Mesenchymal stem cell (in vitro differentiated cells and primary cell): ENCODE measurements at regions not wholly inside any gene's neighbourhood (a gene's known extent, or its start where the extent isn't known, plus 50 kb on each side); places are given as distances from the start of the nearest gene placed in this dataset.

Experiments used
- DNase-seq: peaks from one replicate; pipeline ENCODE4 v3.0.0-alpha.2; 2013
- H2AFZ ChIP-seq: one replicate; pipeline ENCODE4 v1.6.1; 2013; ENCODE audit warnings: low read depth, mild to moderate bottlenecking, control low read depth, inconsistent platforms, low read length, moderate library complexity
- H2AK5ac ChIP-seq: 2 replicates; pipeline ENCODE4 v1.6.1; 2013; ENCODE audit warnings: low read length, moderate library complexity, mild to moderate bottlenecking, inconsistent platforms; ENCODE audit not compliant: severe bottlenecking
- H2BK120ac ChIP-seq: one replicate; pipeline ENCODE4 v1.6.1; 2013; ENCODE audit warnings: low read depth, mild to moderate bottlenecking, inconsistent platforms, low read length, moderate library complexity
- H2BK12ac ChIP-seq, 2 experiments: one replicate each; pipeline ENCODE4 v1.6.1; 2013; ENCODE audit warnings: inconsistent platforms in 2 of 2, low read length in 2 of 2, mild to moderate bottlenecking in 2 of 2, moderate library complexity in 2 of 2, control low read depth in 1 of 2
- H2BK15ac ChIP-seq: one replicate; pipeline ENCODE4 v1.6.1; 2013; ENCODE audit warnings: mild to moderate bottlenecking, low read depth, inconsistent platforms; ENCODE audit not compliant: poor library complexity, severe bottlenecking
- H2BK5ac ChIP-seq: 2 replicates; pipeline ENCODE4 v1.6.1; 2013; ENCODE audit warnings: low read depth, mild to moderate bottlenecking, low read length, control low read depth, inconsistent platforms; ENCODE audit not compliant: poor library complexity, severe bottlenecking
- H3K14ac ChIP-seq, 2 experiments: one replicate each; pipeline ENCODE4 v1.6.1; 2013; ENCODE audit warnings: inconsistent platforms in 2 of 2, low read length in 2 of 2, control low read depth in 1 of 2, mild to moderate bottlenecking in 1 of 2, moderate library complexity in 1 of 2
- H3K18ac ChIP-seq, 2 experiments: one replicate each; pipeline ENCODE4 v1.6.1; 2013; ENCODE audit warnings: inconsistent platforms in 2 of 2, low read length in 2 of 2, control low read depth in 1 of 2, low read depth in 1 of 2, mild to moderate bottlenecking in 1 of 2
- H3K23ac ChIP-seq, 2 experiments: one replicate each; pipeline ENCODE4 v1.6.1; 2013; ENCODE audit warnings: inconsistent platforms in 2 of 2, low read length in 2 of 2, mild to moderate bottlenecking in 2 of 2, moderate library complexity in 2 of 2, control low read depth in 1 of 2
- H3K27ac ChIP-seq: 2 replicates; pipeline ENCODE4 v1.5.1; 2013; ENCODE audit warnings: mild to moderate bottlenecking, moderate library complexity, low read length, control low read depth, inconsistent platforms; ENCODE audit not compliant: poor library complexity, severe bottlenecking
- H3K27me3 ChIP-seq, 2 experiments: 2 replicates each; pipeline versions ENCODE4 v1.6.1 to v1.7.0; 2013; ENCODE audit warnings: low read length in 2 of 2, mild to moderate bottlenecking in 2 of 2, moderate library complexity in 2 of 2, control low read depth in 1 of 2, inconsistent platforms in 1 of 2; ENCODE audit not compliant: control insufficient read depth in 1 of 2, insufficient read depth in 1 of 2
- H3K36me3 ChIP-seq, 2 experiments: 2 replicates each; pipeline versions ENCODE4 v1.6.1 to v1.7.0; 2013; ENCODE audit warnings: low read length in 2 of 2, control low read depth in 1 of 2, inconsistent platforms in 1 of 2, low read depth in 1 of 2, mild to moderate bottlenecking in 1 of 2; ENCODE audit not compliant: insufficient read depth in 2 of 2, control insufficient read depth in 1 of 2
- H3K4ac ChIP-seq, 2 experiments: one replicate each; pipeline ENCODE4 v1.6.1; 2013; ENCODE audit warnings: inconsistent platforms in 2 of 2, low read length in 2 of 2, mild to moderate bottlenecking in 2 of 2, moderate library complexity in 2 of 2, control low read depth in 1 of 2, low read depth in 1 of 2
- H3K4me1 ChIP-seq: 2 replicates; pipeline ENCODE4 v1.6.1; 2013; ENCODE audit warnings: low read depth, low read length, control low read depth; ENCODE audit not compliant: control insufficient read depth, insufficient read depth
- H3K4me2 ChIP-seq: 2 replicates; pipeline ENCODE4 v1.6.1; 2013; ENCODE audit warnings: low read length, mild to moderate bottlenecking, inconsistent platforms; ENCODE audit not compliant: poor library complexity, severe bottlenecking
- H3K4me3 ChIP-seq, 2 experiments: 2 replicates each; pipeline versions ENCODE4 v1.5.1 to v1.7.0; 2013; ENCODE audit warnings: low read length in 2 of 2, mild to moderate bottlenecking in 2 of 2, control low read depth in 1 of 2, low read depth in 1 of 2; ENCODE audit not compliant: insufficient read depth in 1 of 2
- H3K79me1 ChIP-seq: replicated peaks from 2 replicates; pipeline ENCODE4 v1.6.1; 2013; ENCODE audit warnings: mild to moderate bottlenecking, control low read depth, low read length, inconsistent platforms; ENCODE audit not compliant: poor library complexity, severe bottlenecking
- H3K9ac ChIP-seq: 2 replicates; pipeline ENCODE4 v1.7.0; 2013; ENCODE audit warnings: mild to moderate bottlenecking, low read length, moderate library complexity
- H3K9me3 ChIP-seq: 2 replicates; pipeline ENCODE4 v1.7.0; 2013; ENCODE audit warnings: mild to moderate bottlenecking, low read length; ENCODE audit not compliant: control insufficient read depth
- H4K8ac ChIP-seq: one replicate; pipeline ENCODE4 v1.6.1; 2013; ENCODE audit warnings: inconsistent platforms, mild to moderate bottlenecking, low read length, moderate library complexity
- H4K91ac ChIP-seq: one replicate; pipeline ENCODE4 v1.6.1; 2013; ENCODE audit warnings: mild to moderate bottlenecking, low read length, inconsistent platforms
- WGBS: methylation state at CpG from one replicate; pipeline ENCODE4 v1.1.7; 2013; ENCODE audit warnings: mixed read lengths; 5-methylcytosine and 5-hydroxymethylcytosine counted together

DNA sequence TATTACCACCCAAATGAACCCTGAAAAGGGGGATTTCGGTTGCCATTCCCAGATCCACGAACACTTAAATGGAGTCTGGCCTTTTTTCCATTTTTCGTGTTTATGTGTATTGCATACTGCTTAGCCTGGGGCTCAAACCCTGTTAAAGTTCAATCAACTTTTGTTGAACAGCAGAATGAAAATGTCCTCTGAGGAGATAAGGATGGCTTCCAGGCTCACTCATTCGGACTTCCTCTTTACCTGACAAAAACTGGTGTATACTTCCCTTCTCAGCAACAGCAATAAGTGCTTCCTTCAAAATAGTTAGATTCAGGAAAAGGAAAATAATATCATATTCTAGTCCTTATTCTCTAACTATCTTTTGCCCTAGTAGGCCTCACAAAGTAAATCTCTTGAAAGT is 61.1 kb upstream of the ARID5B start:
- Histone ChIP-seq H3K27me3 (no peaks in the 10 kb centered on the region), H3K4me1 (peaks cover 6% of the 10 kb centered on the region), H3K27ac (no peak overlapping the region), H2AK5ac (peak overlapping the region; percentile 41), H3K18ac (no peak overlapping the region), H4K91ac (no peak overlapping the region), H3K79me1 (no peaks in the 10 kb centered on the region), H3K4me3 (no peak overlapping the region), H3K23ac (no peak overlapping the region), H3K14ac (no peak overlapping the region), H3K9ac (no peak overlapping the region), H3K9me3 (no peaks in the 10 kb centered on the region), H3K36me3 (no peaks in the 10 kb centered on the region), H3K4me2 (no peak overlapping the region), H2BK120ac (no peak overlapping the region), H3K4ac (no peak overlapping the region), H2AFZ (no peak overlapping the region), H2BK5ac (no peak overlapping the region), H4K8ac (no peak overlapping the region), H2BK15ac (no peak overlapping the region), H2BK12ac (no peak overlapping the region)
- no peak for DNase-seq
- 98% methylated on average over 4 of the region's 4 CpGs for WGBS

DNA sequence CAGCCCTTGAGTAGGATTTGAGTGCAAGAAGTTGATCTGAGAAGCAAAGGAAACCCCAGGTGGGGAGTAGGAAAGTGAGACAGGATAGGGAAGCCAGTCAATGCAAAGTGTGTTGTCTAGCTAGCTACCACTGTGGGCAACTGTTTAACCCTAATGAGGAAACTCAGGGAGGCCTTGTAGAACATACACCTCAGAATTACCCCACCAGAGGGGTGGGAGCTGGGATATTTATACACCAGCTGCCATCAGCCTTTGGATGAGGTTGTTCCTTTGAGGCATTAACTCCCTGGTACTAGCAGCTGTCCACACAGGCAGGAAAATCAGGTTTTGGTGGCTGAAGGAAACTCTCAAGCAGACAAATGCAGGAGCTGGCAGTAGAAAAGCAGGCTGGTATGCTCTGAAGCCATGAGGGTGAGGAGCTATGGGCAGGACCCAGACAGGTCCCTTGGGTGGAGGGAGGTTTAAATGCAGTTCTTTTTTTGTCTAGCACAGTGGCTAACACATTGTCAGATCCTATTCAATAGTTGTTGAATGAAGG is 60.1 kb upstream of the ARID5B start:
- Histone ChIP-seq H3K79me1 (no peaks in the 10 kb centered on the region), H3K23ac (no peak overlapping the region), H2AFZ (no peak overlapping the region), H3K18ac (peak overlapping the region in 1 of 2 experiments; percentile 35), H2BK15ac (no peak overlapping the region), H3K4me2 (no peak overlapping the region), H2BK12ac (no peak overlapping the region), H2AK5ac (peak overlapping the region; percentile 77), H3K14ac (peak overlapping the region in 1 of 2 experiments; percentile 44), H4K8ac (no peak overlapping the region), H2BK5ac (no peak overlapping the region), H3K27me3 (no peaks in the 10 kb centered on the region), H3K36me3 (no peaks in the 10 kb centered on the region), H4K91ac (no peak overlapping the region), H3K9me3 (no peaks in the 10 kb centered on the region), H3K9ac (no peak overlapping the region), H3K27ac (no peak overlapping the region), H3K4ac (no peak overlapping the region), H3K4me3 (no peak overlapping the region), H2BK120ac (no peak overlapping the region), H3K4me1 (peaks cover 10% of the 10 kb centered on the region)
- no peak for DNase-seq

DNA sequence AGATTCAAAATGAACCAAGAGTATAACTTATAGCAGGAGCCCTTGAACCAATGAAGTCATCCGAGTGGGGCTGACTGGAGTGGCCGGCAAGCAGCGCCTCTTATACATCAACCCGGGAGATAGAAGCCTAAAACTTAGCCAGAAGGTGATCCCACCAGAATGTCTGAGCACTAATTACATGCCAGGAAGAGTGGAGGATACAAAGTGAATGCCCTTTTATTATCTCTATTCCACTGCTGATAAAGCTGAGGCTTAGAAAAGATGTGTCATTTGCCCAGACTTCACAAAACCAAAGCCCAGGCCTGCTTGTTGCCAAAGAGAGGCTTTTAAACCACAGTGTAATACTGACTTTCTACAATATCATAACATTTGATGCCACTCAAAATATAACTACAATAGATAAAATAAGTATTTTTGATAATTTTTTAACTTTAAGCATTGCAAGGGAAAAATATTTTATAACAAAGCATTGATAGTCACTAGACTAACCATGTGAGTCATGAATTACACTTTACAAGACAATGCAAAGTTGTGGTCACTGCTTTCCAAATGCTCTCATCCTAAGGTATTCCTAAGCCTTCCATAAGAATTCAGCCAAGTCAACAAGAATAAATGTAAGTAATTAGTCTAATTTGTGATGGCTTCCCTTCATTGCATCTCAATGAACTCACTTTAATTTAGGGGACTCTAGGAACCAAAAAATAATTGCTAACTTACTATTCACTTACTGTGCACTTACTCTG is 58.6 kb upstream of the ARID5B start:
- no peak overlapping the region for H3K18ac ChIP-seq
- no peak overlapping the region for H2BK15ac ChIP-seq
- no peak overlapping the region for H4K8ac ChIP-seq
- H3K4me2 ChIP-seq = no peak overlapping the region
- H3K4me3 ChIP-seq = no peak overlapping the region
- H3K36me3 ChIP-seq = no peaks in the 10 kb centered on the region
- no peaks in the 10 kb centered on the region for H3K9me3 ChIP-seq
- no peak overlapping the region for H4K91ac ChIP-seq
- H3K23ac ChIP-seq = no peak overlapping the region
- H3K9ac ChIP-seq = peak overlapping the region; percentile 20
- no peak overlapping the region for H2BK12ac ChIP-seq
- no peak overlapping the region for H2AFZ ChIP-seq
- no peaks in the 10 kb centered on the region for H3K79me1 ChIP-seq
- H3K27ac ChIP-seq = no peak overlapping the region
- no peaks in the 10 kb centered on the region for H3K27me3 ChIP-seq
- DNase-seq = peak; percentile 62
- H3K4me1 ChIP-seq = peaks cover 10% of the 10 kb centered on the region
- no peak overlapping the region for H3K4ac ChIP-seq
- no peak overlapping the region for H2BK5ac ChIP-seq
- 83% methylated on average over 4 of the region's 4 CpGs for WGBS
- no peak overlapping the region for H2AK5ac ChIP-seq
- H2BK120ac ChIP-seq = no peak overlapping the region
- no peak overlapping the region for H3K14ac ChIP-seq

DNA sequence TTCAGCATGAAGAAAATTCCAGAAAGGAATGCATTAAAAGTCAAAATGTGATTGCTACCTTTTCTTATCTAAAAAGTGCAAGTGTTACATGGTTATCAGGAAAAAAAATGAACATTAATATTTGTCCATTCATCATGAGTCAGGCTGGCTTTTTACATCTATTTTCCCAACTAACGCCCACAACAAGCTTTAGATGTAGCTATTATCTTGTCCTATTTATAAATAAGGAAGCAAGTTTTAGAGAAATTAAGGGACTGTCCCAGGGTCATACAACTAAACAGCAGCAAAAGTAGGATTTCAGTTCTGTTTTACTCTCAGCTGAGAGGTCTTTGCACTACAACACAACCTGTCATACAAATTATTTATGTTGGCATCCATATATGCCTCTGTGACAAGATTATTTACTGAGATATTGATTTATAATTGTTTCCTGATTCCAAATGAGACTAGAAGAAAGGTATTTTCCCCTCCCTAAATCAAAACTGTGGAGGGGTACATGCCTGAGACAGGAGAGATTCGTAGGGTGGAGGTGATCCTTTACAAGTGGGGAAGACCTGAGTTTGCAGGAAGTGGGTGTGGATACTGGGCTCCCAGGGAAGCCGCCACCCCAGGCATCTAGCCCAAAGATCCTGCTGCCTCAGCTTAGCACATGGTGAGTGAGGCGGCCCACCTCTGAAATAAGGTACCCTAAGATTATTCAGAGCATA is 57.2 kb upstream of the ARID5B start:
- WGBS = 91% methylated on average over 3 of the region's 4 CpGs
- Histone ChIP-seq H3K27me3 (no peaks in the 10 kb centered on the region), H2BK5ac (no peak overlapping the region), H2BK15ac (no peak overlapping the region), H2AFZ (no peak overlapping the region), H3K14ac (no peak overlapping the region), H3K4me3 (no peak overlapping the region), H3K4me2 (no peak overlapping the region), H3K9me3 (no peaks in the 10 kb centered on the region), H3K27ac (no peak overlapping the region), H4K91ac (no peak overlapping the region), H3K79me1 (no peaks in the 10 kb centered on the region), H2AK5ac (no peak overlapping the region), H2BK120ac (no peak overlapping the region), H4K8ac (no peak overlapping the region), H3K9ac (no peak overlapping the region), H3K36me3 (no peaks in the 10 kb centered on the region), H3K4me1 (peaks cover 7% of the 10 kb centered on the region), H3K4ac (no peak overlapping the region), H3K23ac (no peak overlapping the region), H2BK12ac (no peak overlapping the region), H3K18ac (no peak overlapping the region)
- DNase-seq = no peak
